ENCODE measurements at regions not wholly inside any gene's neighbourhood (a gene's known extent, or its start where the extent isn't known, plus 50 kb on each side); places are given as distances from the start of the nearest gene placed in this dataset.

DNA sequence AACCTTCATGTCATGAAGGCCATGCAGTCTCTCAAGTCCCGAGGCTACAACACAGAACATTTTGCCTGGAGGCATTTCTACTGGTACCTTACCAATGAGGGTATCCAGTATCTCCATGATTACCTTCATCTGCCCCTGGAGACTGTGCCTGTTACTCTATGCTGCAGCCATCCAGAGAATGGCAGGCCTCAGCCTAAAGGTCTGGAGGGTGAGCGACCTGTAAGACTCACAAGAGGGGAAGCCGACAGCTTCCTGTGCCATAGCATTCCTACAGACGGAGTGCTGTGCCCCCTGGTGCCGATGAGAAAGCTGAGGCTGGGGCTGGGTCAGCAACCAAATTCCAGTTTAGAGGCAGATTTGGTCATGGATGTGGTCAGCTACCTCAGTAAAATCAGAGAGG lies 51.3 kb upstream of the CADPS start:
- DNase-seq (ENCODE audit: low read depth) = no peak
- no peak overlapping the region for H3K4me3 ChIP-seq (ENCODE audit: low read depth, low read length)
- TF ChIP-seq, protein P1, sequence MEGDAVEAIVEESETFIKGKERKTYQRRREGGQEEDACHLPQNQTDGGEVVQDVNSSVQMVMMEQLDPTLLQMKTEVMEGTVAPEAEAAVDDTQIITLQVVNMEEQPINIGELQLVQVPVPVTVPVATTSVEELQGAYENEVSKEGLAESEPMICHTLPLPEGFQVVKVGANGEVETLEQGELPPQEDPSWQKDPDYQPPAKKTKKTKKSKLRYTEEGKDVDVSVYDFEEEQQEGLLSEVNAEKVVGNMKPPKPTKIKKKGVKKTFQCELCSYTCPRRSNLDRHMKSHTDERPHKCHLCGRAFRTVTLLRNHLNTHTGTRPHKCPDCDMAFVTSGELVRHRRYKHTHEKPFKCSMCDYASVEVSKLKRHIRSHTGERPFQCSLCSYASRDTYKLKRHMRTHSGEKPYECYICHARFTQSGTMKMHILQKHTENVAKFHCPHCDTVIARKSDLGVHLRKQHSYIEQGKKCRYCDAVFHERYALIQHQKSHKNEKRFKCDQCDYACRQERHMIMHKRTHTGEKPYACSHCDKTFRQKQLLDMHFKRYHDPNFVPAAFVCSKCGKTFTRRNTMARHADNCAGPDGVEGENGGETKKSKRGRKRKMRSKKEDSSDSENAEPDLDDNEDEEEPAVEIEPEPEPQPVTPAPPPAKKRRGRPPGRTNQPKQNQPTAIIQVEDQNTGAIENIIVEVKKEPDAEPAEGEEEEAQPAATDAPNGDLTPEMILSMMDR (IDR thresholded peaks at IDR 0.05; ENCODE audit: low read depth, low read length, missing control alignments) = no peak

DNA sequence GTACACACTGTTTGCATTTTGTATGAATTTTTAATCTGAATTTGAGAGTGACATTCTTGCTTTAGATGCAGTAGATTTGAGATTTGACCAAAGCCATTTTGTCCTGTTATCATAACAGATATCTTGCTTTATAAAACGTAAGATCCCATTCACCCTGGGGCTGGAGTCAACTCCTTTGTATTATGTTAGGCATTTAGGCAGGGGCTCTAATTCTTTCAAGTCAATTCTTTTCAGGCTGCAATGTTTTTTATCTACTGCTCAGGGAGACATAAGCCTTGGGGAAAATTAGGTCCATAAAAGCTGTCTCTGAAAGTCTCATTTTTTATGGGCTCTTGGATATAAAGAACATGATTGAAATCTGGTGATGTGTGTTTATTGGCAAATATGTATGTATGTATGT lies 53.0 kb upstream of the CADPS start:
- H3K4me3 ChIP-seq (ENCODE audit: low read depth, low read length) = no peak overlapping the region
- TF ChIP-seq, protein P1 (IDR thresholded peaks at IDR 0.05; ENCODE audit: low read depth, low read length, missing control alignments) = no peak
- no peak for DNase-seq (ENCODE audit: low read depth)

DNA sequence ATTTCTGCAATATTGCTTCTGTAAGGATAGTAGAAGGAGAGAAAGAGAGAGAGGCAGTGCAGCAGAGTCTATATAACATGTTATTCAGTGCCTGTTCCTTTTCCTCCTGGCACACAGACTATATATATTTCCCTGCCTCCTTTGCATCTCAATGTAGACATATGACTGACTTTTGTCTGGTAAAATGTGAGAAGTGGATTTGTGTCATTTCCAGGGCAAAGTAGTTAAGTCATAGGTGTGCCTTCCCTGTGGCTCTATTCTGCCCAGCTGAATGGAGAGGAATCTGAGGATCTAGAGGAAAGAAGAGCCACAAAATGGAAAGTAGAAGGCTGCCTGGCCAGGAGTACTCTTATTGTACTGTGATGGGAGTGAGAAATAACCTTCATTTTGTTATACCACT lies 54.6 kb upstream of the CADPS start:
- H3K4me3 ChIP-seq (ENCODE audit: low read depth, low read length) = no peak overlapping the region
- TF ChIP-seq, protein P1 (IDR thresholded peaks at IDR 0.05; ENCODE audit: low read depth, low read length, missing control alignments) = no peak
- no peak for DNase-seq (ENCODE audit: low read depth)

DNA sequence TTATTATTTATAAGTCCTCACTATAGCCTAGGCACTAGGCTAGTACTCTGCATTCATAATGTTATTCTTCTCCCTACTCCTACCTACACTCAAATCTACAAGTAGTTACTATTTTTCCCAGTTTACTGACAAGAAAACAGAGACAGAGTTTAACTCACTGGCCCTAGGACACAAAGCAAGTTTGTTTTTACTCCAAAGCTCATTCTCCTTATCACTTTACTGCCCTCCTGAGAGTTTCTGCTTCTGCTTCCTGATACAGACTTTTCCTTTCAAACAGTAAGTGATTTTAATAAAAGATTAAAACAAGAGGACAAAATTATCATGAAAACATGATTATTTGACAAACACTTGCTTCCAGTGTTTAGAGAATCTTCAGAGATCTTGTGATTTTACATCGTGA lies 60.6 kb upstream of the CADPS start:
- DNase-seq (ENCODE audit: low read depth) = no peak
- H3K4me3 ChIP-seq (ENCODE audit: low read depth, low read length) = no peak overlapping the region
- TF ChIP-seq, protein P1 (IDR thresholded peaks at IDR 0.05; ENCODE audit: low read depth, low read length, missing control alignments) = no peak

DNA sequence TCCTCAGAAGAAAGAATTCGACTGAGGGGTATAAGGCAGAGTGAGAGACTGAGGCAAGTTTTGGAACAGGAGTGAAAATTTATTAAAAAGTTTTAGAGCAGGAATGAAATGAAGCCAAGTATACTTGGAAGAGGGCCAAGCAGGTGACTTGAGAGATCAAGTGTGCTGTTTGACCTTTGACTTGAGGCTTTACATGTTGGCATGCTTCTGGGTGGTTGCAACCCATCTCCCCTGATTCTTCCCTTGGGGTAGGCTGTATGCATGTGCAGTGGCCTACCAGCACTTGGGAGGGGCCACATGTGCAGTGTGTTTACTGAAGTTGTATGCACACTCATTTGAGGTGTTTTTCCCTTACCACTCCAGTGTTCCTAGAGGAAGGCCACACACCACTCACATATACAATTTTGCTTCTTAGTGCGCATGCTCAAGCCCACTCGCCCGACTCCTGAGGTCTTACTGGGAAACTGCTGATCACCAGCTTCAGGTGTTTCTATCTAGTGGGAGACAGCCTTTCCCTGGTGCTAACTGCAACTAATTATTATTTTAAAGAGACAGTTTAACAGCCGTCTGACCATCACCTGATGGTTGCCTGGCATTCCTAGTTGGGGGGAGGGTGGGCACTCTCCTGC lies 61.5 kb upstream of the CADPS start:
- DNase-seq (ENCODE audit: low read depth) = no peak
- H3K4me3 ChIP-seq (ENCODE audit: low read depth, low read length) = no peak overlapping the region
- TF ChIP-seq, protein P1 (IDR thresholded peaks at IDR 0.05; ENCODE audit: low read depth, low read length, missing control alignments) = no peak

DNA sequence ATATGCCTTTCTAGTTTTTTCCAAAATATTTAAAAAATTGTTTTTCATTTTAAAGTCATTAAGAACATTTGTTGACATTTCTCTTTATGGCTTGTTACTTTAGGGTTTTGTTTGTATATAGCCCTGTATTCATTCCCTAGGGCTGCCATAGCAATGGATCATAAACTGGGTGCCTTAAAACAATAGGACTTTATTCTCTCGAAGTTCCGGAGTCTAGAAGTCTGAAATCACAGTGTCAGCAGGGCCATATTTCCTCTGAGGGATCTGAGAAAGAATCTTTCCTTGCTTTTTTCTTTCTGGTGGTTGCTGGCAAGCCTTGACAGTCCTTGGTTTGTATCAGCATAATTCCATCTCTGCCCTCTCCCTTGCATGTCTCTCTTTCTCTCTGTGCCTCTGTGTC lies 63.4 kb upstream of the CADPS start:
- TF ChIP-seq, protein P1 (IDR thresholded peaks at IDR 0.05; ENCODE audit: low read depth, low read length, missing control alignments) = no peak
- H3K4me3 ChIP-seq (ENCODE audit: low read depth, low read length) = no peak overlapping the region
- DNase-seq (ENCODE audit: low read depth) = no peak

DNA sequence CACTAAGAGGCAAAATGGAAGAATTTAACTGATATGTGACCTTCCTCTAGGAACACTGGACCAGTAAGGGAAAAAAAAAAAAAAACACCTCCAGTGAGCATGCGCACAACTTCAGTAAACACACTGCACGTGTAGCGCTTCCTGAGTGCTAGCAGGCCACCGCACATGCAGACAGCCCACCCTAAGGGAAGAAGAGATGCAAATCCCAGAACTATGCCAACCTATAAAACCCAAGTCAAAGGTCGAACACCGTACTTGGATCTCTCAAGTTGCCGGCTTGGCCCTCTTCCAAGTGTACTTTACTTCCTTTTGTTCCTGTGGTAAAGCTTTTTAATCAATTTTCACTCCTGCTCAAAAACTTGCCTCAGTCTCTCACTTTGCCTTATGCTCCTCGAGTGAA lies 64.5 kb upstream of the CADPS start:
- TF ChIP-seq, protein P1 (IDR thresholded peaks at IDR 0.05; ENCODE audit: low read depth, low read length, missing control alignments) = no peak
- DNase-seq (ENCODE audit: low read depth) = no peak

More for the DNA sequence above, 64.5 kb upstream of the CADPS start:
- H3K4me3 ChIP-seq (ENCODE audit: low read depth, low read length) = no peak overlapping the region
